Neural cell (in vitro differentiated cells): ENCODE measurements at regions not wholly inside any gene's neighbourhood (a gene's known extent, or its start where the extent isn't known, plus 50 kb on each side); places are given as distances from the start of the nearest gene placed in this dataset.

Experiments
- H2AFZ ChIP-seq: fragments of 200-600, 300-800 bp; sonication (generic), shearing (Covaris generic); 2 replicates; pipeline ENCODE4 v1.6.0; 2014; ENCODE audit warnings: low read depth, mild to moderate bottlenecking, antibody characterized with exemption, low read length, moderate library complexity
- H3F3A ChIP-seq: fragments of 200-600 bp; shearing (Covaris generic); 2 replicates; pipeline ENCODE4 v1.6.1; 2016; ENCODE audit warnings: mild to moderate bottlenecking, moderate library complexity, mixed read lengths, antibody characterized with exemption, low read length; ENCODE audit not compliant: insufficient read depth, poor library complexity, severe bottlenecking
- H3K27ac ChIP-seq: fragments of 200-600, 300-800 bp; sonication (generic), shearing (Covaris generic); 2 replicates; pipeline ENCODE4 v1.5.1; 2014; ENCODE audit warnings: mild to moderate bottlenecking, low read length, moderate library complexity
- H3K27me3 ChIP-seq: fragments of 300-800, 200-600 bp; sonication (generic), shearing (Covaris generic); 2 replicates; pipeline ENCODE4 v1.6.0; 2014; ENCODE audit warnings: mild to moderate bottlenecking, low read depth, low read length, moderate library complexity; ENCODE audit not compliant: insufficient read depth
- H3K36me3 ChIP-seq: fragments of 300-800, 200-600 bp; sonication (generic), shearing (Covaris generic); 2 replicates; pipeline ENCODE4 v1.5.1; 2014; ENCODE audit warnings: mild to moderate bottlenecking, antibody characterized with exemption, low read length, moderate library complexity; ENCODE audit not compliant: insufficient read depth
- H3K4me2 ChIP-seq: fragments of 300-800, 200-600 bp; sonication (generic), shearing (Covaris generic); 2 replicates; pipeline ENCODE4 v1.6.0; 2014; ENCODE audit warnings: mild to moderate bottlenecking, low read length
- H3K4me3 ChIP-seq: fragments of 300-800, 200-600 bp; sonication (generic), shearing (Covaris generic); 2 replicates; pipeline ENCODE4 v1.5.1; 2014; ENCODE audit warnings: mild to moderate bottlenecking, low read length, moderate library complexity
- H3K79me2 ChIP-seq: fragments of 200-600 bp; shearing (Covaris generic); replicated peaks from 2 replicates; pipeline ENCODE4 v1.6.0; 2014; ENCODE audit warnings: mild to moderate bottlenecking, low read length, moderate library complexity; ENCODE audit not compliant: insufficient read depth
- H3K9ac ChIP-seq: fragments of 300-800, 200-600 bp; sonication (generic), shearing (Covaris generic); 2 replicates; pipeline ENCODE4 v1.6.1; 2016; ENCODE audit warnings: mild to moderate bottlenecking, low read length, mixed read lengths
- H3K9me2 ChIP-seq: fragments of 200-600 bp; shearing (Covaris generic); 2 replicates; pipeline ENCODE4 v1.6.1; 2016; ENCODE audit warnings: mild to moderate bottlenecking, low read length, mixed read lengths; ENCODE audit not compliant: insufficient read depth
- H3K9me3 ChIP-seq: fragments of 200-600, 300-800 bp; sonication (generic), shearing (Covaris generic); 2 replicates; pipeline ENCODE4 v1.6.1; 2016; ENCODE audit warnings: mild to moderate bottlenecking, mixed run types, low read length, moderate library complexity, mixed read lengths
- H4K20me1 ChIP-seq: fragments of 200-600 bp; shearing (Covaris generic); 2 replicates; pipeline ENCODE4 v1.6.1; 2016; ENCODE audit warnings: mild to moderate bottlenecking, mixed run types; ENCODE audit not compliant: insufficient read depth
- CTCF ChIP-seq: fragments of 450-650 bp; IDR thresholded peaks from 2 replicates; pipeline ENCODE4 v1.5.1; 2014; ENCODE audit warnings: antibody characterized with exemption, mild to moderate bottlenecking, moderate library complexity; ENCODE audit not compliant: poor library complexity, severe bottlenecking
- EP300 ChIP-seq: fragments of 450-650 bp; conservative IDR thresholded peaks from 2 replicates; pipeline ENCODE4 v1.6.1; 2014; ENCODE audit warnings: antibody characterized with exemption, mild to moderate bottlenecking, moderate library complexity; ENCODE audit not compliant: poor library complexity, severe bottlenecking
- EZH2 ChIP-seq: fragments of 200-600, 300-800 bp; shearing (Covaris generic), sonication (generic); IDR thresholded peaks from 2 replicates; pipeline ENCODE4 v1.6.1; 2014; ENCODE audit warnings: antibody characterized with exemption, low read length, borderline replicate concordance, mild to moderate bottlenecking; ENCODE audit not compliant: insufficient read depth, poor library complexity, severe bottlenecking
- MXI1 ChIP-seq: fragments of 450-650 bp; conservative IDR thresholded peaks from 2 replicates; pipeline ENCODE4 v1.6.1; 2014; ENCODE audit warnings: antibody characterized with exemption, mild to moderate bottlenecking; ENCODE audit not compliant: poor library complexity, severe bottlenecking
- POLR2AphosphoS5 ChIP-seq: IDR thresholded peaks from 2 replicates; pipeline ENCODE4 v1.6.1; 2012
- RAD21 ChIP-seq: fragments of 450-650 bp; conservative IDR thresholded peaks from 2 replicates; pipeline ENCODE4 v1.6.1; 2014; ENCODE audit warnings: antibody characterized with exemption, mild to moderate bottlenecking, moderate library complexity
- REST ChIP-seq: IDR thresholded peaks from 2 replicates; pipeline ENCODE4 v1.6.1; 2012; ENCODE audit warnings: borderline replicate concordance
- SMC3 ChIP-seq: fragments of 450-650 bp; conservative IDR thresholded peaks from 2 replicates; pipeline ENCODE4 v1.6.1; 2014; ENCODE audit warnings: antibody characterized with exemption, mild to moderate bottlenecking, moderate library complexity; ENCODE audit not compliant: poor library complexity
- TAF1 ChIP-seq: IDR thresholded peaks from 2 replicates; pipeline ENCODE4 v1.6.1; 2012; ENCODE audit warnings: low read depth

GRCh38 chr20:8946036-8946940 is 122.6 kb upstream of the PLCB4 start:
- no peaks in the 10 kb centered on the region for H4K20me1 ChIP-seq
- H3K4me2 ChIP-seq: no peak overlapping the region
- H3K9me2 ChIP-seq: no peaks in the 10 kb centered on the region
- no peaks in the 10 kb centered on the region for H3F3A ChIP-seq
- no peak overlapping the region for H3K27ac ChIP-seq
- H3K4me3 ChIP-seq: no peak overlapping the region
- H3K9me3 ChIP-seq: no peaks in the 10 kb centered on the region
- H3K79me2 ChIP-seq: no peaks in the 10 kb centered on the region
- no peaks in the 10 kb centered on the region for H3K27me3 ChIP-seq
- TF ChIP-seq EP300 (no peak), TAF1 (no peak), REST (no peak), SMC3 (no peak), EZH2 (no peak), POLR2AphosphoS5 (no peak), RAD21 (no peak), CTCF (no peak), MXI1 (no peak)
- H3K36me3 ChIP-seq: no peaks in the 10 kb centered on the region
- H2AFZ ChIP-seq: no peak overlapping the region
- no peak overlapping the region for H3K9ac ChIP-seq

- no peak overlapping the region for H3K4me2 ChIP-seq
- TF ChIP-seq REST: no peak
- TF ChIP-seq TAF1: no peak
- no peak for TF ChIP-seq MXI1
- TF ChIP-seq EP300: no peak
- no peak for TF ChIP-seq RAD21
- no peak for TF ChIP-seq EZH2
- no peak for TF ChIP-seq CTCF
- TF ChIP-seq POLR2AphosphoS5: no peak
- no peak for TF ChIP-seq SMC3
- H3K4me3 ChIP-seq: no peak overlapping the region
- H3F3A ChIP-seq: no peaks in the 10 kb centered on the region
- no peak overlapping the region for H2AFZ ChIP-seq
- no peak overlapping the region for H3K9ac ChIP-seq
- no peaks in the 10 kb centered on the region for H3K9me3 ChIP-seq
- H3K27ac ChIP-seq: no peak overlapping the region
- H3K36me3 ChIP-seq: no peaks in the 10 kb centered on the region
- no peaks in the 10 kb centered on the region for H3K27me3 ChIP-seq
- H3K79me2 ChIP-seq: no peaks in the 10 kb centered on the region
- H4K20me1 ChIP-seq: no peaks in the 10 kb centered on the region
- no peaks in the 10 kb centered on the region for H3K9me2 ChIP-seq
Measured at GRCh38 chr20:8948442-8949020, 120.4 kb upstream of the PLCB4 start.
